Mesothelial cell of epicardium (in vitro differentiated cells): ENCODE measurements at regions not wholly inside any gene's neighbourhood (a gene's known extent, or its start where the extent isn't known, plus 50 kb on each side); places are given as distances from the start of the nearest gene placed in this dataset.

Experiments
- DNase-seq, 2 experiments: peaks; one replicate each; pipeline ENCODE4 v3.0.0; 2021; ENCODE audit warnings: low spot score in 2 of 2; ENCODE audit not compliant: unreplicated experiment in 2 of 2
- H3K27ac Mint-ChIP-seq: 2 replicates; pipeline ENCODE4 v1.8.0; 2021; ENCODE audit warnings: mixed read lengths
- H3K27me3 Mint-ChIP-seq: 2 replicates; pipeline ENCODE4 v1.8.0; 2021; ENCODE audit warnings: low read depth, mixed read lengths
- H3K36me3 Mint-ChIP-seq: 2 replicates; pipeline ENCODE4 v1.8.0; 2021; ENCODE audit warnings: mixed read lengths
- H3K4me1 Mint-ChIP-seq: 2 replicates; pipeline ENCODE4 v1.8.0; 2021; ENCODE audit warnings: mixed read lengths
- H3K4me3 Mint-ChIP-seq: 2 replicates; pipeline ENCODE4 v1.8.0; 2021; ENCODE audit warnings: mild to moderate bottlenecking, moderate library complexity, mixed read lengths
- H3K9me3 Mint-ChIP-seq: 2 replicates; pipeline ENCODE4 v1.8.0; 2021; ENCODE audit warnings: mixed read lengths
- TF ChIP-seq, protein P1 (sequence below): fragments of 200-600 bp; sonication (generic); IDR thresholded peaks from one replicate; pipeline ENCODE4 v1.5.0; 2021; ENCODE audit warnings: antibody characterized with exemption; ENCODE audit not compliant: unreplicated experiment

GRCh38 chr3:182668974-182669373, 124.3 kb upstream of the ATP11B start:
- peaks cover 36% of the 10 kb centered on the region for H3K27me3 Mint-ChIP-seq

DNA sequence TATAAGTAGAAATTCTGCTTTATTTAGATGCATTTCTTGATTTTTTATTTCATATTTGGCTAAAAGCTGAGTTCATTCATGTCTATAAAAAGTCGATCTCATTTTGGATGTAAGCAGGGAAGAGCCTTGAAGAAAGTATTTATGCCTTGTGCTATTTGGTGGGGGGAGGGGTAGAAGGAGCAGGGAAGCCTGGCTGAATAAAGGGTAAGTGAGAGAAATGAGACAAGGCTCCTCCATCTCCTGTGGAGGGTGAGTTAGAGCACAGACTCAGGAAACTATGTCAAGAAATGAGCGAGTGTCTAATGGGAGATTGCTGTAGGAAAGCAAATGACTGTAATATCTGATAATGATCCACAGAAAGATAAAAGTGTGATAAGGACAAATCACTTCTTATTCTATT, 121.8 kb upstream of the ATP11B start:
- Mint-ChIP-seq H3K4me3 (no peak overlapping the region), H3K27me3 (peaks cover 36% of the 10 kb centered on the region), H3K36me3 (no peaks in the 10 kb centered on the region), H3K27ac (no peak overlapping the region), H3K4me1 (peaks cover 3% of the 10 kb centered on the region), H3K9me3 (peaks cover 5% of the 10 kb centered on the region)
- TF ChIP-seq, protein P1, sequence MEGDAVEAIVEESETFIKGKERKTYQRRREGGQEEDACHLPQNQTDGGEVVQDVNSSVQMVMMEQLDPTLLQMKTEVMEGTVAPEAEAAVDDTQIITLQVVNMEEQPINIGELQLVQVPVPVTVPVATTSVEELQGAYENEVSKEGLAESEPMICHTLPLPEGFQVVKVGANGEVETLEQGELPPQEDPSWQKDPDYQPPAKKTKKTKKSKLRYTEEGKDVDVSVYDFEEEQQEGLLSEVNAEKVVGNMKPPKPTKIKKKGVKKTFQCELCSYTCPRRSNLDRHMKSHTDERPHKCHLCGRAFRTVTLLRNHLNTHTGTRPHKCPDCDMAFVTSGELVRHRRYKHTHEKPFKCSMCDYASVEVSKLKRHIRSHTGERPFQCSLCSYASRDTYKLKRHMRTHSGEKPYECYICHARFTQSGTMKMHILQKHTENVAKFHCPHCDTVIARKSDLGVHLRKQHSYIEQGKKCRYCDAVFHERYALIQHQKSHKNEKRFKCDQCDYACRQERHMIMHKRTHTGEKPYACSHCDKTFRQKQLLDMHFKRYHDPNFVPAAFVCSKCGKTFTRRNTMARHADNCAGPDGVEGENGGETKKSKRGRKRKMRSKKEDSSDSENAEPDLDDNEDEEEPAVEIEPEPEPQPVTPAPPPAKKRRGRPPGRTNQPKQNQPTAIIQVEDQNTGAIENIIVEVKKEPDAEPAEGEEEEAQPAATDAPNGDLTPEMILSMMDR = no peak
- no peak for DNase-seq

More at GRCh38 chr3:182668974-182669373, 124.3 kb upstream of the ATP11B start:
- TF ChIP-seq, protein P1 = no peak
- no peak for DNase-seq
- Mint-ChIP-seq H3K4me3 (no peak overlapping the region), H3K27ac (no peak overlapping the region), H3K9me3 (peaks cover 5% of the 10 kb centered on the region), H3K4me1 (peaks cover 3% of the 10 kb centered on the region), H3K36me3 (no peaks in the 10 kb centered on the region)

DNA sequence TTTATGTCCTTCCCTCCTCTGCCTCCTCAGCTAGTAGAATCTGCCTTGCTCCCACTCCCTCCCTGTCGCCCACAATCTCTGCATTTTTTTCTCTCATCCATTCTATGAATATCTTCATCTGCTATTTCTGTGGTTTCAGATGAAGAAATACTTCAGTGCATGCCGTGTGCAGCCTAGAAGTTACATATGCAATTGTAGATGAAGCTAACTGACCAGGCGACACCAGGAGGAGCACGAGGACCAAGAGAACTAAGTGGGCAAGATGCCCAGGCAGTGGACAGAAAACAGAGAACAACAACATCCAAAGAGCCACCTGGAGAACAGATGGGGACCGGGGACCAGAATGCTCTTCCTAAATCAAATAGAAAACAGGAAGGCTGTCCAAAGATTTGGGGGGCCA, 121.4 kb upstream of the ATP11B start:
- Mint-ChIP-seq H3K9me3 (peaks cover 5% of the 10 kb centered on the region), H3K27ac (no peak overlapping the region), H3K4me3 (no peak overlapping the region), H3K36me3 (no peaks in the 10 kb centered on the region), H3K4me1 (peaks cover 3% of the 10 kb centered on the region), H3K27me3 (peaks cover 36% of the 10 kb centered on the region)
- TF ChIP-seq, protein P1 = no peak
- DNase-seq = no peak

GRCh38 chr3:182673336-182673735, 120.0 kb upstream of the ATP11B start:
- peaks cover 5% of the 10 kb centered on the region for H3K9me3 Mint-ChIP-seq
- H3K4me1 Mint-ChIP-seq = peaks cover 3% of the 10 kb centered on the region
- H3K4me3 Mint-ChIP-seq = no peak overlapping the region
- no peak overlapping the region for H3K27ac Mint-ChIP-seq
- DNase-seq = no peak
- no peaks in the 10 kb centered on the region for H3K36me3 Mint-ChIP-seq
- TF ChIP-seq, protein P1 = no peak
- H3K27me3 Mint-ChIP-seq = peaks cover 35% of the 10 kb centered on the region

DNA sequence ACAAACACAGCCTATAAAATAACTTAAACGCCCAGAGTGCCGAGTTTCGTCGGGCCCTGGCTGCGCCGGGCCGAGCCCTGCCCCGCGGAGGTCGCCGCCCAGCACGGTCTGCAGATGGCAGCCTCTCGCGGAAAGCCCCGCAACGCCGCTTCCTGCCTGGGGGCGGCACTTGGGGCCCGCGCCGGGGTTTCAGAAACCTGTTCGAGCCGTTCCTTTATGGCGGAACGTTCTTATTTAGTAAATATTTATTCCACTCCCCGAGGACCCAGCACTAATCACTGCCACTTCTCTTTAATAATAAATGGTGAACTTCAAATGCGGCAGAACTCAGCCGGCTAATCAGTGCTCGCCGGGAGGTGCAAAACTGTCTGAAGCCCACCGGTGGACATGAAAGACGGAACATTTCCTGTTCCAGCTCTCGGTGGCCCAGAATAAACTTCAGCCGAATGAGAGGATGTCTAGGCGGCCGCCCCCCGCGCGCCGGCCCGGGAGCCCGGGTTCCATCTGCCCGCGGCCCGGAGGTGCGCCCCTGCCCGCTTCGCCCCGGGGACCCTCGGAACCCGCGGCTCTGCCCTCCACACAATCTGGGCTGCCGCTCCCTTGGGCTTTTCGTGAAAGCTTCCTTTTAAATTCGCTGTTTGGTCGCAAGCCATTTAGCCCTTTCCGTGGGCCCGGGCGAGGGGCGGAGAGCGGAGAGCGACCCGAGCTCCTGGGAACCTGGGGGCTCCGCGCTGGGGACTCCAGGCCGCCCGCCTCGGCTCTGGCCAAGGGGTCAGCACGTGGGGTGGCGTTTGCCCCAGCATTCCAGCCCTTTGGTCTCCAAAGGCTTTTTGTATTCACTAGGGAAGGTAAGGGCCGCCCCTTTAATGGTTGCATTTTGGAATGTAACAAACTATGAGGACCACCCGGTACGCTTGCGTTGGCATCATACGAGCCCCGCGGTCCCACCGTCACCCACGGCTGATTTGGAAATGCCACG, 110.8 kb upstream of the ATP11B start:
- Mint-ChIP-seq H3K36me3 (no peaks in the 10 kb centered on the region), H3K27ac (peak overlapping the region; percentile 54), H3K9me3 (no peaks in the 10 kb centered on the region), H3K4me1 (peaks cover 12% of the 10 kb centered on the region), H3K4me3 (peak overlapping the region; percentile 83), H3K27me3 (peaks cover 35% of the 10 kb centered on the region)
- TF ChIP-seq, protein P1 = no peak
- peak; percentile 39 to 78 for DNase-seq
